Tibial nerve (tissue), 4 donors: ENCODE measurements at regions not wholly inside any gene's neighbourhood (a gene's known extent, or its start where the extent isn't known, plus 50 kb on each side); places are given as distances from the start of the nearest gene placed in this dataset.

Source experiments
- DNase-seq, 2 donors: peaks; one replicate each; pipeline ENCODE4 v3.0.0-alpha.2; 2019; ENCODE audit warnings: low spot score in 2 of 2
- H3K27ac ChIP-seq, 4 donors: fragments of 200-600 bp; sonication (generic) in 3 of 4; one replicate each; pipeline ENCODE4 v1.5.1; 2017 to 2019; ENCODE audit warnings: mild to moderate bottlenecking in 1 of 4
- H3K27me3 ChIP-seq, 2 donors: fragments of 200-600 bp; sonication (generic) in 1 of 2; one replicate each; pipeline versions ENCODE4 v1.5.1 to v1.6.0; 2017 to 2019
- H3K36me3 ChIP-seq, 3 donors: fragments of 200-600 bp; sonication (generic); one replicate each; pipeline ENCODE4 v1.5.1; 2018 to 2019
- H3K4me1 ChIP-seq, 4 donors: fragments of 200-600 bp; sonication (generic) in 3 of 4; one replicate each; pipeline ENCODE4 v1.5.1; 2017 to 2019
- H3K4me3 ChIP-seq, 4 donors: fragments of 200-600 bp; sonication (generic) in 3 of 4; one replicate each; pipeline ENCODE4 v1.5.1; 2017 to 2019; ENCODE audit warnings: mild to moderate bottlenecking in 1 of 4, moderate library complexity in 1 of 4
- H3K9me3 ChIP-seq, 4 donors: fragments of 200-600 bp; sonication (generic) in 3 of 4; one replicate each; pipeline ENCODE4 v1.5.1; 2017 to 2019
- CTCF ChIP-seq, 5 experiments: fragments of 200-600 bp in 3 of 5; fragments of 450-650 bp in 2 of 5; sonication (generic) in 3 of 5; IDR thresholded peaks; one replicate each; pipeline ENCODE4 v1.5.1; 2016 to 2019; ENCODE audit warnings: antibody characterized with exemption in 5 of 5, mild to moderate bottlenecking in 3 of 5, moderate library complexity in 2 of 5
- EP300 ChIP-seq, 2 donors: sonication (generic); formaldehyde crosslinking; IDR thresholded peaks; one replicate each; pipeline ENCODE4 v1.6.1; 2017; ENCODE audit warnings: antibody characterized with exemption in 2 of 2, mild to moderate bottlenecking in 1 of 2
- POLR2A ChIP-seq, 2 donors: fragments of 450-650 bp; IDR thresholded peaks; one replicate each; pipeline ENCODE4 v1.6.1; 2017; ENCODE audit warnings: antibody characterized with exemption in 2 of 2, mild to moderate bottlenecking in 2 of 2, moderate library complexity in 2 of 2
- WGBS, 2 donors: methylation state at CpG; one replicate each; pipeline ENCODE4 v1.1.5; 2018; 5-methylcytosine and 5-hydroxymethylcytosine counted together

- 84 to 86% methylated on average over 5 of the region's 5 CpGs for WGBS, 2 donors
- no peaks in the 10 kb centered on the region for H3K4me1 ChIP-seq
- H3K27me3 ChIP-seq = no peaks in the 10 kb centered on the region
- no peak overlapping the region for H3K27ac ChIP-seq
- H3K9me3 ChIP-seq = peaks cover 0 to 64% (median 0%) of the 10 kb centered on the region in 4 donors
- H3K36me3 ChIP-seq = no peaks in the 10 kb centered on the region
- DNase-seq = no peak
- H3K4me3 ChIP-seq = no peak overlapping the region
- TF ChIP-seq EP300 (IDR thresholded peaks at IDR 0.05) (no peak), CTCF (IDR thresholded peaks at IDR 0.05) (no peak), POLR2A (IDR thresholded peaks at IDR 0.05) (no peak)
These were observed 138.4 kb upstream of the TIAM1 start for GRCh38 chr21:31482460-31482859.

GRCh38 chr21:31480228-31480627 lies 136.2 kb upstream of the TIAM1 start:
- WGBS, 2 donors = 89 to 100% methylated on average over 1 of the region's 1 CpG
- no peaks in the 10 kb centered on the region for H3K4me1 ChIP-seq
- no peak for DNase-seq
- H3K9me3 ChIP-seq = peaks cover 0 to 44% (median 0%) of the 10 kb centered on the region in 4 donors
- H3K36me3 ChIP-seq = no peaks in the 10 kb centered on the region
- H3K4me3 ChIP-seq = no peak overlapping the region
- TF ChIP-seq CTCF (IDR thresholded peaks at IDR 0.05) (no peak), EP300 (IDR thresholded peaks at IDR 0.05) (no peak), POLR2A (IDR thresholded peaks at IDR 0.05) (no peak)
- no peak overlapping the region for H3K27ac ChIP-seq
- H3K27me3 ChIP-seq = no peaks in the 10 kb centered on the region

GRCh38 chr21:31479714-31480113 lies 135.7 kb upstream of the TIAM1 start:
- Histone ChIP-seq H3K4me1 (no peaks in the 10 kb centered on the region), H3K27me3 (no peaks in the 10 kb centered on the region), H3K4me3 (no peak overlapping the region), H3K27ac (no peak overlapping the region), H3K36me3 (no peaks in the 10 kb centered on the region), H3K9me3 (peaks cover 0 to 38% (median 0%) of the 10 kb centered on the region in 4 donors)
- no peak for DNase-seq
- TF ChIP-seq POLR2A (IDR thresholded peaks at IDR 0.05) (no peak), EP300 (IDR thresholded peaks at IDR 0.05) (no peak), CTCF (IDR thresholded peaks at IDR 0.05) (no peak)
- WGBS, 2 donors = 64 to 79% methylated on average over 6 of the region's 6 CpGs

GRCh38 chr21:31479222-31479621 lies 135.2 kb upstream of the TIAM1 start:
- Histone ChIP-seq H3K4me3 (no peak overlapping the region), H3K4me1 (no peaks in the 10 kb centered on the region), H3K9me3 (peaks cover 0 to 33% (median 0%) of the 10 kb centered on the region in 4 donors), H3K27ac (no peak overlapping the region), H3K27me3 (no peaks in the 10 kb centered on the region), H3K36me3 (no peaks in the 10 kb centered on the region)
- TF ChIP-seq POLR2A (IDR thresholded peaks at IDR 0.05) (no peak), EP300 (IDR thresholded peaks at IDR 0.05) (no peak)
- no peak for DNase-seq
- WGBS, 2 donors = 96 to 98% methylated on average over 8 of the region's 8 CpGs

- TF ChIP-seq CTCF (IDR thresholded peaks at IDR 0.05) (no peak), EP300 (IDR thresholded peaks at IDR 0.05) (no peak), POLR2A (IDR thresholded peaks at IDR 0.05) (no peak)
- WGBS, 2 donors = 45 to 52% methylated on average over 11 of the region's 11 CpGs
- H3K36me3 ChIP-seq = no peaks in the 10 kb centered on the region
- H3K4me3 ChIP-seq = no peak overlapping the region
- H3K4me1 ChIP-seq = no peaks in the 10 kb centered on the region
- H3K27ac ChIP-seq = no peak overlapping the region
- H3K27me3 ChIP-seq = no peaks in the 10 kb centered on the region
- peaks cover 0 to 10% (median 0%) of the 10 kb centered on the region in 4 donors for H3K9me3 ChIP-seq
- DNase-seq = no peak
These were observed 132.4 kb upstream of the TIAM1 start for GRCh38 chr21:31476263-31477022.
